SW480 (cell line): ENCODE measurements at regions not wholly inside any gene's neighbourhood (a gene's known extent, or its start where the extent isn't known, plus 50 kb on each side); places are given as distances from the start of the nearest gene placed in this dataset.
"Not testable (repeated sequence)": the region's sequence is repeated elsewhere in the genome, so short reads cannot be mapped to it uniquely, and the experiment has no call there.

Experiments used
- DNase-seq: peaks from one replicate; pipeline ENCODE4 v3.0.0-alpha.2; 2016; ENCODE audit warnings: low spot score

DNA sequence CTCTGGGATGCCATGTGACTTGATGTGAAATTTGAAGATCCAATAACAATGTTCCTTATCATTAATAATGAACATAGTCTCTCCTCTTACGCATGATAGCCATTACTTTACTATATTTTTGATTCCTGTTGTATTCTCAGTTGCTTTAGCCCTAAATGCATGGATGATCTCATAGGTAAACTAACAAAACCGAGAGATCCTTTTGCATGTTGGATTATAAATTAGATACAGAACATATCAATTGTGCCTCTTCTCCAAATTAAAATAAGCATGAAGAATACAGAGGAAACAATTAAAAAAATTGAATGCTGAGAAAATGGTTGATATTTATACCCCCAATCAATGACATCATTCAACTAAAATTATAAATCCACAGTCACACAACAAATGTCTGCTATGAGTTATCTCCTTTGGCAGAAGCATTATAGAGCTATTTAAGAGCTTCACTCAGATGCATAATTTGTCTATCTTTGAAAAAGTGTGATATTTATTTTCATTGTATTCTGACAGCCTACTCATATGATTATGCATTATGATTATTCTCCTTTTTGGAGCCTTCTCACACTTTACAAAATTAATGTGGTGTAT lies 386.4 kb upstream of the STXBP6 start:
- DNase-seq, result no peak

DNA sequence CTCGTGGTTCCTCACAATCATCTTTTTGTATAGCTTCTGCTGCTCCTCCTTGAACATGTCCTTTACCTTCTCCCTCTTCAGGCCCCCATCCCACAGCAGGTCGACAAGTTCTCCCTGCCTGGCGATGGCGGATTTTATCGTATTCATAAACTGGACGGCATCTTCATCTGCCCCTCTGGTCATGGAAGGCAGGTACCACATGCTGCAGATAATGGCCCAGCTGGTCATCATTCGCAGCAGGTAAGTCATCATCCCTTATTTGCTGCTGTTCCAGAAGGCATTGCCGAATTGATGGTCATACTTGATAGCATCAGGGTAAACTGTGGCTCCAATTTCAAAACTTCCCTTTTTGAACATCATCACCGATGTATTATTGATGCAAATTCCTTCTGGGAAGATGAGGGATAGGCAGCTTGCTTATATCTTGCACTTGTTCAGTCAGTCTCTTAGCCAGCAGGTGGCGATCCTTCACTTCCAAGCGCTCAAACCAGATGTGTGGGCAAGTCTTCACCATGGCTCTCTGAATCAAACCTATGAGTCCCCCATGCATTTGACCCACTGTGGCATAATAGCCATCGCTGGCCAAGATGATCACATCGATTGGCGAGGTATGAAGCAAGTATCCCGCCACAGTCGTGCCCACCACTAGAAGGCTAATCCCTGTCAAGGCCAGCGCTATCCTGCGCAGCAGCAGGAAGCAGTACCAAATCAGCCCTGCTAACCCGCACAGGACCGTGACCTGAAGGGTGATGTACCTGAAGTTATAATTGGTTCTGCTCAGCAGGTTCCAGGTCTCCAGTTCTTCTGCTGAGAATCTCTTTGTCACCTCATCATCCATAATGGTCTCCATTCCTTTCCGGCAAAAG lies 381.5 kb upstream of the STXBP6 start:
- DNase-seq, result peak; percentile 36

GRCh38 chr14:25430808-25431207 lies 380.9 kb upstream of the STXBP6 start:
- DNase-seq, result no peak

- DNase-seq, result no peak
These were observed 363.1 kb upstream of the STXBP6 start for GRCh38 chr14:25412998-25413397.

DNA sequence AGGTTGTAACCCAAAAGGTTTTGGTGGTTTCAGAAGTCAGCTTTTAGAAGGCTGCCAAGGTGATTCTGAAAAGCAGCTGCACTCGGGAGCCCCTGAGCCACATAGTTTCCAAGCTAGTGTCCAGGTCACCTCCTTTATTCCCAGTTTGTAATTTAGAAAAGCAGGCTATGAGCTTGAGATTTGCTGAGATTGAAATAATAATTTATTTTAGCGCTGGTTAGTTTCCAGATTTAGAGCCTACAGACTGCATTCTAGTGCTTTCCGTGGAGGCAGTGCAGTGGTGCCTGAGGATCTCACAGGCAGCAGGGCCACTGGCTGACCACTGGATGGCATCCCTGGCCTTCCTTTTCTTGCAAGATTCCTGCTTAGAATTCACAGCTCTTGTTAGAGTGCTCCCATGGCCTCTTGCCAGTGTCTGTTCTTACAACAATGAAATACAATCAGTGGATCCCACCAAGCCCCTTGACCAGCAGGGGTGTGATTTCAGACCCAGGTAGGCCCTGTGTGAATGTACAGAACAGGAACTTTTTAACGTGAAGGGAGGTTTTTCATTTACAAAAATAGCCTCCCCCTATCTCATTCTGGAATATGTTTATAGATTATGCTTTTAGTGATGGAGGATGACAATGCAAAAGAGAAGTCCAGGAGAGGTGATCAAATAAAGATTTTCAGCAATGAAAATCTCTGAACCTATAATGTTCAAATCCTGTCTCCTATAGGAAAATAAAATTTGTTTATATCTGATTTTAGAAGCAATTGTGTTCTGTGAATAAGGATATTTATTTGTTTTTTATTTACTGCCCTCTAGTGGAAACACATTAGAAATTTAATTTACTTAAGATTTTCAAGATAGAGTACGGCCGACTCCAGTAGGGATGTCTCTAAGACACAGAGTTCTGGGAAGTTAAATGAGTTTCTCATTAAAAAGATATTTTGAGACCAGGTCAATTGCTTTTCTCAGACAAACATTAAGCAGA lies 362.1 kb upstream of the STXBP6 start:
- DNase-seq, result peak; percentile 14

DNA sequence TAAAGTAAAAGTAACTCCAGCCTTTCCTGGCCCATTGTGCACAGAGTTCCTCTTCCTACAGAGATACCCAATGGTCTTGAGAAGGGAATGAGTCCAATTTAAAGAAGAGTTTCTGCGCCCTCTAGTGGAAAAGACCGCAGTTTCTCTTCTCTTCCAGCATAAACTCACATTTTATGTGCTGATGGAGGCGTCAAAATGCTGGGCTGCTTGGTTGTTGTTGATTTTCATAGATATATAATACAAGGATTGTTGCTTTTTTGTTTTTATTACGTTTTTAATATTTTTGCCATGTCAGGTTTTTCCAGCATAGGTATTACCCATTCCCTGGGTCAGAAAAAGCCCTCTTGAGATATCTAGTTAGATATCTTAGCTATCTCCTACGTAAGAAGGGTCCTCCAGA lies 356.9 kb upstream of the STXBP6 start:
- peak; percentile 40 for DNase-seq

DNA sequence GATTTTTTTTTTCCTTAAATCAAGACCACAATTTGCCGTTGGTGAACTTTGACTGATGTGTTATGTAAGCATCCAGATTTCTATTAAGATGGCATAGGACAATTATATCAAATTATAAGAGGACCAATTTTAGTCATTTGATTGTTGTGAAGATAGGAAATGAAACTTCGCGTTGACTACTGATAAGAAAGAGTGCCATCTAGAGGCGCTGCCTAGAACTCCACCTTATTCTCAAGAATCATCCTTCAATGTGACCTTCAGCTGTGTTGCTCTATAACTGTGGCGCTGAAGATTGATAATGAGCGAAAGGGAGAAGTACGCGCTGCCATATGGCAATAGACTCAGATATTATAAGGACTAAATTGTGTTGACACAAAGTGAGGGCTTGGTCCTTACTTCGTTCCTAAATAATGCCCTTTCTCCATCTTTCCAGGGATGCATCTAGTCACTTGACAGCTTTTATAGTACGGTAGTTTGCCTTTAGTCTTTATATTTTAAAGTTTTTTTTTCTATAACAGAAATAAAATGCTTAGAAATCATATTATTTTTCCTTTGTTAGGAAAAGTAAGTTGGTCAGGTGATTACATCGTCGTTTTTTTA lies 350.8 kb upstream of the STXBP6 start:
- peak; percentile 46 for DNase-seq

- no peak for DNase-seq
These were observed 346.2 kb upstream of the STXBP6 start for GRCh38 chr14:25396128-25396527.

- no peak for DNase-seq
These were observed 344.9 kb upstream of the STXBP6 start for GRCh38 chr14:25394791-25395391.

GRCh38 chr14:25394356-25394755 lies 344.4 kb upstream of the STXBP6 start:
- DNase-seq, result no peak

- DNase-seq, result no peak
These were observed 340.0 kb upstream of the STXBP6 start for GRCh38 chr14:25389948-25390347.

DNA sequence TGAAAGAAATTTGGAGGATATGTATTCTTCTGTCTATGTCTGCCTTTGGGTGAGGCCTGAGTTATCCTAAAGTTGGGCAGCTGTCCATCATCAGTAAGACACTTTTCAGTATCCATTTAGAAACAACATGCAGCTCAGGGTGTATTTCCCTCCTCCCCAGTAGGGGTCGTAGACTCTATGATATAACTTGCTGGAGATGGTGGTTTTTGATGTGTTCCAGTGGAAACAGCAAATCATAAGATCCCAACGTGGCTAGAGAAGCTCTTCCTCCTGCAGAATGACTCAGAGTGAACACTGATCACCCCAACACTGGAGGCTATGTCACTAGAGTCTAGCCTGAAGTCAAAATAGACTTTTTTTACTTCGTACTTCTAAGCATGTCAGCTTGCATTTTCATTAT lies 331.6 kb upstream of the STXBP6 start:
- DNase-seq, result peak; percentile 32

DNA sequence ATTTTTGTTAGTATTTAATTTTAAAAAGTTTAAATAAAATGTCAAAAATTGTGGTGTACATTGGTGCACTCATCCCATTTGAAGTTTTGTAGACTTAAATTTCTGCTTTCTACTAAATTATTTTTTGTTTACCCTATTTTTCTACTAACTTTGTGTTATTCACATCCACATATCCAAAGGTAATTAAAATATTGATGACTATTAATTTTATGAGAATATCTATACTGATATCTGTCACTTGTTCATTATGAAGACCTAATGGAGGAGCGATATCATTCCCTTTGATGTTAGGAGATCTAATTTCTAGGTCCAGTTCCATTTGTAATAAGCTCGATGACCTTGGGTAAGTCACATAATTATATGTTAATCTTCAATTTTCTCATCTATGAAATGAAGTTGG lies 325.7 kb upstream of the STXBP6 start:
- DNase-seq, result no peak

DNA sequence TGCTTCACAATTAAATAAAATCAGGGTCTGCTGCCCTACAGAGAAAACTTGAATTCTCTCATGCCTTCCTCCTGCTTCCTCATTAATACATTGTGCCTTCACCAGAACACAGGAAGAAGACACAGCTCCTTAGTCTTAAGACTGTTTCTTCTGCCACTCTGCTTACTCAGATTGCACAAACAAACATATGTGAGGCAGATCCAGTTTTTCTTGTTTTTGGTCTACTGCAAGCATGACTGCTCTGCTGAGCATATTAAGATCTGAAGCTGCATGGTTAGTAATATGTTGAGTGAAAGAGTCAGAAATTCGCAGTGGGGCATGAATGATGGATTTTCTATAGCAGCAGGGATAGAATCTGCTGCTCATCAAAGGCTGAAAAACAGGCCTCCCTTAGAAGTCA lies 321.1 kb upstream of the STXBP6 start:
- DNase-seq, result no peak

- not testable (repeated sequence) for DNase-seq
These were observed 320.1 kb upstream of the STXBP6 start for GRCh38 chr14:25370057-25370456.

DNA sequence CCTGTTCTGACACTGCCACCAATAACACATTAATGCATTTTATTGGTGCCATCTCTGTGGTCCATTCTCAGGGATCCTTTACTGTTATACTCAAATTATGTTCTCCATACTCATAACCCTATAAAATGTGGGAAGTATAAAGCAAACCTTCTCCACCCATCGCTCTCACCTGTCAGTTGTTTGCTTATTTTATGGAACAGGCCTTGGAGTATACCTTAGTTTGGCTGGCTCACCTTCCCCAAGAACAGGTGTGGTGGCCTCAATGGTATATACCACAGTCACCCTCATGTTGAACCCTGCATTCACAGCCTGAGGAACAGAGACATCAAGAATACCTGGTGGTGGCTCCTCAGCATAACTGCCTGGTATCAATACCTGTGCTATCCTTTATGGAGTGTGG lies 308.4 kb upstream of the STXBP6 start:
- DNase-seq, result no peak

GRCh38 chr14:25351269-25351668 lies 301.3 kb upstream of the STXBP6 start:
- no peak for DNase-seq

DNA sequence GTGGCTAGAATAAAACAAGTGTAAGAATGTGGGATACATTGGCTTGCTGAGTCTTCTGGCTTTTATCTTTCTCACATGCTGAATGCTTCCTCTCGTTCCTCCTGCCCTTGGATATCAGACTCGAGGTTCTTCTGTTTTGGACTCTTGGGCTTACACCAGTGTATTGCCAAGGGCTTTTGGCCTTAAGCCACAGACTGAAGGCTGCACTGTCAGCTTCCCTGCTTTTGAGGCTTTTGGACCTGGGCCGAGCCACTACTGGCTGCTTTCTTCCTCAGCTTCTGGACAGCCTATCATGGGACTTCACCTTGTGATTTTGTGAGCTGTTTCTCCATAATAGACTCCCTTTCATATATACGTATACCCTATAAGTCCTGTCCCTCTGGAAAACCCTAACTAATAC lies 300.9 kb upstream of the STXBP6 start:
- DNase-seq, result no peak

DNA sequence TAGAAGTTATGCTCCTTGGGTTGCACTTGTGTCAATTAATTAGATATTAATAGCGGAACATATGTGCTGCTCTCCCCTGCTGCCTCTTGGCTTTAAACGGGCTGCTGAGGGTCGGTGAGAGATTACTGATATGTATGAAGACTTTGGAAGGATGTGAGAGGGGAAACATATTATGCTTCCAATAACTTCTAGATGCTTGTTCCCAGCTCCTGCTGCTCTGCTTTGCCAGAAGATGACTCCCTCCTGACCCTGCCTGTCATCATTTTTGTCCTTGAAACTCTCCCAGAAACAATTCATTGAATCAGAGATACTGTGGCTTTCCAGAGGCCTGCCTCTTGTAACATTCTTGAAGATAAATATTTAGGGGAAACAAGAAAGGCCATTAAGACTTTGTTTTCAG lies 300.1 kb upstream of the STXBP6 start:
- DNase-seq, result no peak

- DNase-seq, result no peak
These were observed 299.3 kb upstream of the STXBP6 start for GRCh38 chr14:25349269-25349668.

DNA sequence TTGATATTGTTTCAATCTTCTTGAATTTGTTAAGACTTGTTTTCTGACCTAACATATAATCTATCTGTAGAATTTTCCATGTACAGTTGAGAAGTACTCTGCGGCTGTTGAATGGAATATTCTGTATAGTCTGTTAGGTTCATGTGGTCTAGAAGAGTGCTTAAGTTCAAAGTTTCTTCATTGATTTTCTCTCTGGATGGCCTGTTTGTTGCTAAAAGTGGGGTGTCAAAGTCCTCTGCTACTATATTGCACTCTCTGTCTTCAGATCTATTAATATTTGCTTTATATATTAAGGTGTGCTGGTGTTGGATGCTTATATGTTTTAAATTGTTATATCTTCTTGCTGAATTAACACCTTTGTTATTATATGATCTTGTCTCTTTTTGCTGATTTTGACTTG lies 290.9 kb upstream of the STXBP6 start:
- no peak for DNase-seq

GRCh38 chr14:25322784-25323183 lies 272.8 kb upstream of the STXBP6 start:
- DNase-seq, result no peak
